NB4 (cell line): ENCODE measurements at regions not wholly inside any gene's neighbourhood (a gene's known extent, or its start where the extent isn't known, plus 50 kb on each side); places are given as distances from the start of the nearest gene placed in this dataset.
"Not testable (repeated sequence)": the region's sequence is repeated elsewhere in the genome, so short reads cannot be mapped to it uniquely, and the experiment has no call there.

Experiments
- DNase-seq: peaks from one replicate; pipeline ENCODE4 v3.0.0; 2010; ENCODE audit warnings: low read depth
- H3K4me3 ChIP-seq: one replicate; pipeline ENCODE4 v1.5.1; 2011; ENCODE audit warnings: mild to moderate bottlenecking, low read depth, low read length, moderate library complexity
- MYC ChIP-seq: IDR thresholded peaks from 2 replicates; pipeline ENCODE4 v1.6.1; 2011; ENCODE audit warnings: low read depth, low read length
- POLR2A ChIP-seq: IDR thresholded peaks from 2 replicates; pipeline ENCODE4 v1.6.1; 2011; ENCODE audit warnings: mild to moderate bottlenecking; ENCODE audit not compliant: insufficient read length; ENCODE audit errors: extremely low read depth
- TF ChIP-seq, protein P1 (sequence below): IDR thresholded peaks from one replicate; pipeline ENCODE4 v1.5.1; 2012; ENCODE audit warnings: low read depth, low read length
- TF ChIP-seq, protein P2 (sequence below): IDR thresholded peaks from 2 replicates; pipeline ENCODE4 v1.6.1; 2011; ENCODE audit warnings: low read depth, low read length

DNA sequence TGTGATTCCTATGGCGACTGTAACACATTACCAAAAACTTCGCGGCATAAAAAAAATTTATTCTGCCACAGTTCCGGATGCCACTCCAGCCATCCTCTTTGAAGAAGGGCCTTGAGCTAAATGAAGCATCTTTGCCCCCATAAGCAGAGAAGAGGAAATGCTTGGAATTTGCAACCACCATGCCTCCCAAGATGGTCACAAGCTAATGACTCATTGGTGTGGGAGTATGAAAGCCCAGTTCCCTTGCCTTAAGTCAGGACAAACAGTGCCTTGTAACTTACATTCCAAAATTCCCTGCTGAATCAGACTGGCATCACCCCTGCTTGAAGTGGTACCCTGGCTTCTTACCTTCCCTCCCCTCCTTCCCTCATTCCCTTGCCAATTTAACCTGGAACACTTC lies 1077.4 kb downstream of the EPHA3 start:
- no peak overlapping the region for H3K4me3 ChIP-seq
- TF ChIP-seq, protein P1, sequence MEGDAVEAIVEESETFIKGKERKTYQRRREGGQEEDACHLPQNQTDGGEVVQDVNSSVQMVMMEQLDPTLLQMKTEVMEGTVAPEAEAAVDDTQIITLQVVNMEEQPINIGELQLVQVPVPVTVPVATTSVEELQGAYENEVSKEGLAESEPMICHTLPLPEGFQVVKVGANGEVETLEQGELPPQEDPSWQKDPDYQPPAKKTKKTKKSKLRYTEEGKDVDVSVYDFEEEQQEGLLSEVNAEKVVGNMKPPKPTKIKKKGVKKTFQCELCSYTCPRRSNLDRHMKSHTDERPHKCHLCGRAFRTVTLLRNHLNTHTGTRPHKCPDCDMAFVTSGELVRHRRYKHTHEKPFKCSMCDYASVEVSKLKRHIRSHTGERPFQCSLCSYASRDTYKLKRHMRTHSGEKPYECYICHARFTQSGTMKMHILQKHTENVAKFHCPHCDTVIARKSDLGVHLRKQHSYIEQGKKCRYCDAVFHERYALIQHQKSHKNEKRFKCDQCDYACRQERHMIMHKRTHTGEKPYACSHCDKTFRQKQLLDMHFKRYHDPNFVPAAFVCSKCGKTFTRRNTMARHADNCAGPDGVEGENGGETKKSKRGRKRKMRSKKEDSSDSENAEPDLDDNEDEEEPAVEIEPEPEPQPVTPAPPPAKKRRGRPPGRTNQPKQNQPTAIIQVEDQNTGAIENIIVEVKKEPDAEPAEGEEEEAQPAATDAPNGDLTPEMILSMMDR: no peak
- TF ChIP-seq, protein P2, sequence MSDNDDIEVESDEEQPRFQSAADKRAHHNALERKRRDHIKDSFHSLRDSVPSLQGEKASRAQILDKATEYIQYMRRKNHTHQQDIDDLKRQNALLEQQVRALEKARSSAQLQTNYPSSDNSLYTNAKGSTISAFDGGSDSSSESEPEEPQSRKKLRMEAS: no peak
- TF ChIP-seq POLR2A (no peak), MYC (no peak)
- peak; percentile 6 for DNase-seq

DNA sequence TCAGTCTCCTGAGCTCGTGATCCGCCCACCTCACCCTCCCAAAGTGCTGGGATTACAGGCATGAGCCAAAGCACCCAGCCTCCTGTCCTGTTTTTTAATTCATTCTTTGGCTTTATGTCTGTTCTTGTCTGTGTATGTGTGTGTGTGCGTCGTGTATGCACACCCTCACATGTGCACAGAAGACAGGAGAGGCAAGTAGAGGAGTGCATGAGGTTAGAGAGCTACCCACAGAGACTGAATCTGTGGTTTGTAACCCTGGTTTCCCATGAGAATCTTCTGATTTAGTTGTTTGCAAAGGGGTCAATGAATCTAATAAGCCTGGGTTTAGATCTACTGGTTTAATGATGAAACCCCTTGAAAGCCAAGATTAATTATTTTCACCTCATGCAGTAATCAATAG lies 1090.0 kb downstream of the EPHA3 start:
- not testable (repeated sequence) for DNase-seq, H3K4me3 ChIP-seq

DNA sequence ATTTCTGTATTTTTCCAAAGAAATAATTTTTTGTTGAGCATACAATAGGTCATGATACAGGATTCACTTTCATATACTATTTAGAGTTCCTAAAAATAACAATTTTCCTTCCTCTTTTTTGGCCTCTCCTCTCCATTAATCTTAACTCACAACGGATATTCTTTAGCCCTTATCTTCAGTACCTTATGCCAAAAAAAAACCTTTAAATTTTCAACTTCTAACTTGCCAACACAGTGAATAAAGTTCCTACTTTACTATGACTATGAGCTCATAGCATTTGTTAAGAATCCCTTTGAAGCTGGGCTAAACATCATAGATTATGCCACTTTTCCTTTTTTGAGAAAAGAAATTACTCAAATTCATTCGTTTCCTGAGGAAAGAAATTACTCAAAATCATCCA lies 1095.5 kb downstream of the EPHA3 start:
- not testable (repeated sequence) for H3K4me3 ChIP-seq, DNase-seq

DNA sequence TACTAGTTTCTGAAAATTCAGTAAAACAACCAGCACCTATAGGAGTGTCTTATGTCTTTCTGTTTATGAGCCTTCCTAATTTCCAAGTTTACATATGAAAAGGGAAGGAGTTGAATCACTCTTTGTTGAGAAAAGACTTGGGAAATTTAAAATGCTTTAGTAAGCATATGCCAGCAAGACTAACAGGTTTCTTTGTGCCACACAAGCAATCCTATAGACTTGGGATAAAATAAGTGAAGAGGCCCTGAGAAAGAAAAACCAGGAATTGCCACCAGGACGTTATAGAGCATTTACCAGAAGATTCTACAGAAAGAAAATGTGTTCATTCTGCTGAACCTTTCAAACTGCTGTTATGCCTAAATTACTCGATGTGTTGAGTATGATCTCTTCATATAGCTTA lies 1099.1 kb downstream of the EPHA3 start:
- H3K4me3 ChIP-seq, DNase-seq: not testable (repeated sequence)

DNA sequence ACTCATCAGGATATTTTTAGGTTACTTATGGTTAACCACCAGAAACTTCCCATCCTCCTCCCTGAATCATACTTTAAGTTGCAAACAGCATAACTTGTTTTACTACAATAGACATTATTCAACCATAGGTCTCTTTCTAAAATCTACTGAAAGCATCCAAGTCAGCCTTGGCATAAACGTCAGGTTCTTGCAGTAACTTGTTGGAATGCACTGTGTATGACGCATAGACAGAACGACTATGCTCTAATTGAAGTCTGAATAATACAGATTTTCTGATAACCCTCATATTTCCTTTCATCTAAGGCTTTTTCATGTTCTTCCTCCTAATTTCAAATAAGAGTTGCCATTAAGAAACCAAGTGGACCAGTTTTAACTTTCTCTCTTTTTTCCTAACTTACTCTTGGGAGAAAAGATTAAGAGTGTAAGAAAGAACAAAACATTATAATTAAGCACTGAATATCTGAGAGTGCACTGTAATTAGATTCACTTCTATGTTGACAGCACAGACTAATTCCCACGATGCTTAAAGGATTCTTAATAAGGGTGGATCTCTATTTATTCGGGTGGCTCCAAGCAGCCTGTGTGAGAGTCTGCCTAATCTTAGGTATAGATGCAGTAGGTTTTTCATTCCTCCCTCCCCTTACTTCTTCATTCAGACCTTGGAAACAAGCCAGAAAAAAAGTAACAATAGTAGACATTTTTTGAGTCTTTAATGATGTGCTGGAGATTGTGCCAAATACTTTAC lies 1100.1 kb downstream of the EPHA3 start:
- not testable (repeated sequence) for DNase-seq, H3K4me3 ChIP-seq

DNA sequence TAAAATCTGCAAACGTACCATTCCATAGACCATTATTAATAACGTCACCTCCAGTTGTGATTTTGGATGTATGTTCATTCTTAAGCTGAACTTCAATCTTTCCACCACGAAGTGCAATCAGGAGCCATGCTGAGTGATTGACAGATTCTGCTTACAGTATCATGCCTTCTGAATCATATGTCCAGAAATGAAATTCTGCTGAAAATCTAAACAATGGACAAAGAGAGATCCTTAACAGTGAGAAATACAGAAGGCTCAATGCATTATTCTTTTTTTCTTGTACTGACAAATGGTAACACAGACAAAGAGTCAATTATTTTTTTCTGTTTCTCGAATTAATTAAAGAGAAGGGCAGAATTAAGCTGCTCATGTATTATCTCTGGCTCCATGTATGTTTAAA lies 1114.5 kb downstream of the EPHA3 start:
- TF ChIP-seq POLR2A: no peak
- TF ChIP-seq, protein P2: no peak
- TF ChIP-seq, protein P1: no peak
- no peak for TF ChIP-seq MYC
- H3K4me3 ChIP-seq: no peak overlapping the region
- DNase-seq: no peak

DNA sequence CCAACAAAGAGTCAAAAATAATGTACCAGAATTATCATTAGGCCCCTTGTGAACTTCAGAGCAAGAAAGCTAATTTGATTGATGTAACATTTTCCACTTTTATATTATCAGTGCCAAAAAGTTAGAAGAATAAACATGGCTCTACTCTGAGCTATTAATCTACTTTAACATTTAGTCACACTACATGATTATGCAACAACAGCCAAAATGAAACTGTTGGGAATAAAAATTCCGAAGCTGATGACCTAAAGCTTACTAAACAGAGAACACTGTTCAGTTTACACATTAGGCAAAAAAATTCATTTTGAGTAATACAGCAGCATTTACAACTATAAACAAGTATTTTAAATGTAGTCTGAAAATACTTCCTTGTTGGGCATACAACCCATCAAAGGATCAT lies 1134.1 kb downstream of the EPHA3 start:
- TF ChIP-seq POLR2A: no peak
- no peak for TF ChIP-seq MYC
- TF ChIP-seq, protein P1: no peak
- TF ChIP-seq, protein P2: no peak
- no peak for DNase-seq
- no peak overlapping the region for H3K4me3 ChIP-seq

DNA sequence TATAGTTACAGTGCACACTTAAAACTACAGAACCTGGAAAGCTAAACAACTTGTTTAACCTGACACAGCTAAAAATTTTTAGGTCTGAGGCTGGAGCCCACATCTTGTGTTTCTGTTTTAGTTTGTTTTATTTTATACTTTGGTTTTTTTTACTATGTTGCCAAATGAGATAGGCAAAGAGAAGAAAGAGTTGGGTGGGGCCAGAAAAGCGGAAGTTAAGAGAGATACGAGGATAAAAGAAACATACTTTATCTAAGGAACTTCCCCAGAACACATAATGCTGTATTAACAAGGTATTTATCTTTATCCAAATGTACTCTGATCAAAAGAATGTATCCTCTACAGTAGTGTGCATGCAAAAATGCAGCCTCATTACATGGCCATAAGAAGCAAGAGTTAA lies 1145.7 kb downstream of the EPHA3 start:
- TF ChIP-seq, protein P1: no peak
- TF ChIP-seq, protein P2: no peak
- TF ChIP-seq POLR2A (no peak), MYC (no peak)
- peak; percentile 36 for DNase-seq
- H3K4me3 ChIP-seq: no peak overlapping the region
